ENCODE measurements at regions not wholly inside any gene's neighbourhood (a gene's known extent, or its start where the extent isn't known, plus 50 kb on each side); places are given as distances from the start of the nearest gene placed in this dataset.

- Histone ChIP-seq H3K79me2 (ENCODE audit: insufficient read depth, low read length) (no peaks in the 10 kb centered on the region), H3F3A (ENCODE audit: insufficient read depth, low read length) (no peaks in the 10 kb centered on the region), H3K9me2 (ENCODE audit: low read depth, low read length) (no peaks in the 10 kb centered on the region), H3K4me2 (ENCODE audit: low read length) (no peak overlapping the region), H4K20me1 (ENCODE audit: insufficient read depth, low read length) (no peaks in the 10 kb centered on the region), H3K9me3 (ENCODE audit: low read length) (no peaks in the 10 kb centered on the region), H2AFZ (ENCODE audit: low read length) (no peak overlapping the region), H3K36me3 (ENCODE audit: insufficient read depth, low read length) (no peaks in the 10 kb centered on the region), H3K27ac (ENCODE audit: low read depth, low read length, poor library complexity, severe bottlenecking) (no peak overlapping the region), H3K4me3 (ENCODE audit: low read depth, low read length, poor library complexity, severe bottlenecking) (no peak overlapping the region), H3K4me1 (ENCODE audit: insufficient read depth, low read length, severe bottlenecking) (no peaks in the 10 kb centered on the region), H3K9ac (ENCODE audit: low read length) (no peak overlapping the region), H3K27me3 (ENCODE audit: insufficient read depth, low read length) (no peaks in the 10 kb centered on the region)
- TF ChIP-seq EZH2 (IDR thresholded peaks at IDR 0.05; ENCODE audit: borderline replicate concordance, low read length) (no peak), CTCF (IDR thresholded peaks at IDR 0.05; ENCODE audit: low read length) (no peak)
These were observed 1008.2 kb downstream of the NLGN4X start for GRCh38 chrX:5220421-5220820.

GRCh38 chrX:5194806-5195205 is 1033.9 kb downstream of the NLGN4X start:
- Histone ChIP-seq H3K9me2 (ENCODE audit: low read depth, low read length) (no peaks in the 10 kb centered on the region), H3K79me2 (ENCODE audit: insufficient read depth, low read length) (no peaks in the 10 kb centered on the region), H4K20me1 (ENCODE audit: insufficient read depth, low read length) (no peaks in the 10 kb centered on the region), H3K4me2 (ENCODE audit: low read length) (no peak overlapping the region), H3K36me3 (ENCODE audit: insufficient read depth, low read length) (no peaks in the 10 kb centered on the region), H3K27ac (ENCODE audit: low read depth, low read length, poor library complexity, severe bottlenecking) (no peak overlapping the region), H3K27me3 (ENCODE audit: insufficient read depth, low read length) (no peaks in the 10 kb centered on the region), H3K4me3 (ENCODE audit: low read depth, low read length, poor library complexity, severe bottlenecking) (no peak overlapping the region), H3F3A (ENCODE audit: insufficient read depth, low read length) (no peaks in the 10 kb centered on the region), H3K9ac (ENCODE audit: low read length) (no peak overlapping the region), H3K4me1 (ENCODE audit: insufficient read depth, low read length, severe bottlenecking) (no peaks in the 10 kb centered on the region), H3K9me3 (ENCODE audit: low read length) (no peaks in the 10 kb centered on the region), H2AFZ (ENCODE audit: low read length) (no peak overlapping the region)
- TF ChIP-seq EZH2 (IDR thresholded peaks at IDR 0.05; ENCODE audit: borderline replicate concordance, low read length), result no peak
- no peak for TF ChIP-seq CTCF (IDR thresholded peaks at IDR 0.05; ENCODE audit: low read length)

- no peak overlapping the region for H3K4me3 ChIP-seq (ENCODE audit: low read depth, low read length, poor library complexity, severe bottlenecking)
- H3K9ac ChIP-seq (ENCODE audit: low read length), result no peak overlapping the region
These were observed 1048.4 kb downstream of the NLGN4X start for GRCh38 chrX:5180135-5180741.

More at GRCh38 chrX:5180135-5180741, 1048.4 kb downstream of the NLGN4X start:
- TF ChIP-seq CTCF (IDR thresholded peaks at IDR 0.05; ENCODE audit: low read length) (no peak), EZH2 (IDR thresholded peaks at IDR 0.05; ENCODE audit: borderline replicate concordance, low read length) (no peak)
- no peak overlapping the region for H3K27ac ChIP-seq (ENCODE audit: low read depth, low read length, poor library complexity, severe bottlenecking)
- no peaks in the 10 kb centered on the region for H3K27me3 ChIP-seq (ENCODE audit: insufficient read depth, low read length)
- no peaks in the 10 kb centered on the region for H3F3A ChIP-seq (ENCODE audit: insufficient read depth, low read length)
- H3K4me1 ChIP-seq (ENCODE audit: insufficient read depth, low read length, severe bottlenecking), result peaks cover 18% of the 10 kb centered on the region
- H3K4me2 ChIP-seq (ENCODE audit: low read length), result no peak overlapping the region
- H3K9me3 ChIP-seq (ENCODE audit: low read length), result no peaks in the 10 kb centered on the region
- H3K9me2 ChIP-seq (ENCODE audit: low read depth, low read length), result no peaks in the 10 kb centered on the region
- H2AFZ ChIP-seq (ENCODE audit: low read length), result no peak overlapping the region
- no peaks in the 10 kb centered on the region for H3K79me2 ChIP-seq (ENCODE audit: insufficient read depth, low read length)
- H4K20me1 ChIP-seq (ENCODE audit: insufficient read depth, low read length), result no peaks in the 10 kb centered on the region
- no peaks in the 10 kb centered on the region for H3K36me3 ChIP-seq (ENCODE audit: insufficient read depth, low read length)

Data from OCI-LY1 (cell line).